GM12892 (cell line): ENCODE measurements at regions not wholly inside any gene's neighbourhood (a gene's known extent, or its start where the extent isn't known, plus 50 kb on each side); places are given as distances from the start of the nearest gene placed in this dataset.

Experiments used
- DNase-seq: peaks from one replicate; pipeline ENCODE4 v3.0.0; 2011; ENCODE audit not compliant: insufficient read length
- FAIRE-seq: peaks from 2 replicates; lab custom pipeline; 2011; peaks lifted over from hg19 to GRCh38; lab: Jason Lieb, UNC
- POLR2A ChIP-seq: IDR thresholded peaks from 2 replicates; pipeline ENCODE4 v1.6.1; 2011; ENCODE audit warnings: low read depth, low read length, control low read depth
- POLR2AphosphoS5 ChIP-seq: IDR thresholded peaks from 2 replicates; pipeline ENCODE4 v1.6.1; 2011; ENCODE audit warnings: low read depth, low read length, control low read depth
- TAF1 ChIP-seq: IDR thresholded peaks from 2 replicates; pipeline ENCODE4 v1.6.1; 2011; ENCODE audit warnings: low read depth, mild to moderate bottlenecking, control low read depth, low read length, borderline replicate concordance

- TF ChIP-seq TAF1 (no peak), POLR2AphosphoS5 (no peak), POLR2A (no peak)
- FAIRE-seq: no peak
- no peak for DNase-seq
Measured at GRCh38 chr22:26888887-26889286, 231.5 kb downstream of the MIAT start.

DNA sequence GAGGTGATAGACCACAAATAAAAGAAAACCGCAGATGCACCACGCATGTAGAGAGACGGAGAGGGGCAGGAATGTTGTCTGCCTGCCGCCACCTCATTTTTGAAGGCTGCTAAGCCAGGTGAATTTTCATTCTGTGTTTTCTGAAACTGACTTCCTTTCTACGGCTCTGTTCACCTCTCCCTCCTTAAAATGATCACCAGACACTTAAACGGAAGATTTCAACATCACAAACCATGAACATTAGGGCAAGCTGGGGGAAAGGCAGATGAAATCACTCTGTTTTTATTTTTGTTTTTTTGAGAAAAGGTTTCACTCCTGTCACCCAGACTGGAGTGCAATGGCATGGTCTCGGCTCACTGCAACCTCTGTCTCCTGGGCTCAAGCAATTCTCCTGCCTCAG lies 232.4 kb downstream of the MIAT start:
- FAIRE-seq (no peak), DNase-seq (no peak)
- TF ChIP-seq POLR2A (no peak), TAF1 (no peak), POLR2AphosphoS5 (no peak)

- TF ChIP-seq POLR2A (no peak), POLR2AphosphoS5 (no peak), TAF1 (no peak)
- FAIRE-seq (no peak), DNase-seq (no peak)
Measured at GRCh38 chr22:26890870-26891269, 233.5 kb downstream of the MIAT start.

- DNase-seq (no peak), FAIRE-seq (no peak)
- no peak for TF ChIP-seq TAF1
- no peak for TF ChIP-seq POLR2AphosphoS5
- no peak for TF ChIP-seq POLR2A
Measured at GRCh38 chr22:26891429-26891828, 234.0 kb downstream of the MIAT start.

GRCh38 chr22:26892166-26893041 lies 235.0 kb downstream of the MIAT start:
- no peak for TF ChIP-seq TAF1
- no peak for TF ChIP-seq POLR2AphosphoS5
- TF ChIP-seq POLR2A: no peak
- FAIRE-seq (no peak), DNase-seq (no peak)

GRCh38 chr22:26893173-26894110 lies 236.1 kb downstream of the MIAT start:
- DNase-seq: no peak
- FAIRE-seq: no peak
- no peak for TF ChIP-seq POLR2AphosphoS5
- no peak for TF ChIP-seq POLR2A
- TF ChIP-seq TAF1: no peak

- no peak for TF ChIP-seq POLR2AphosphoS5
- TF ChIP-seq TAF1: no peak
- TF ChIP-seq POLR2A: no peak
- DNase-seq: no peak
- no peak for FAIRE-seq
Measured at GRCh38 chr22:26894362-26894761, 237.0 kb downstream of the MIAT start.

- DNase-seq: no peak
- TF ChIP-seq TAF1 (no peak), POLR2AphosphoS5 (no peak), POLR2A (no peak)
- no peak for FAIRE-seq
Measured at GRCh38 chr22:26894766-26895485, 237.5 kb downstream of the MIAT start.

GRCh38 chr22:26897384-26897783 lies 240.0 kb downstream of the MIAT start:
- TF ChIP-seq TAF1 (no peak), POLR2A (no peak), POLR2AphosphoS5 (no peak)
- no peak for FAIRE-seq

GRCh38 chr22:26898946-26899605 lies 241.7 kb downstream of the MIAT start:
- FAIRE-seq (no peak), DNase-seq (no peak)
- no peak for TF ChIP-seq POLR2A
- TF ChIP-seq TAF1: no peak
- TF ChIP-seq POLR2AphosphoS5: no peak

More at GRCh38 chr22:26897384-26897783, 240.0 kb downstream of the MIAT start:
- DNase-seq: no peak

DNA sequence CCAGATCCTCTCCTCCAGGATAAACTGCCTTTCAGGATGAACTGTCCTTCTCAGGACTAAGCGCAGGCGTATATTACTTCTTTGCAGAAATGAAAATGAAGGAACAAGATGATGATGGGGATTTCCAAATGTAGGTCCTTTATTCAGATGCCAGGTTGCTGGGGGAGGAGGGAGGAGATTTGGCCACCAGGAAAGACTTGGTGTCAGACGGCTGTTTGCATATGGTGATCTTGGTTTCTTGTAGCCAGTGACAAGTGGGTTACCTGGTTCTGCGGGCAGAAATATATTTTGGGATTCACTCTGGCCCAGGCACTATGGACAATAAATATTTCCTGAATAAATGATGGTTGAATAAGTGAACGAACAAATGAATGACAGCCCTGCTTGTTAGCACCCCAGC lies 243.4 kb downstream of the MIAT start:
- no peak for FAIRE-seq
- TF ChIP-seq POLR2A: no peak
- TF ChIP-seq TAF1: no peak
- no peak for TF ChIP-seq POLR2AphosphoS5
- DNase-seq: no peak
